HG02840 (cell line): ENCODE measurements at regions not wholly inside any gene's neighbourhood (a gene's known extent, or its start where the extent isn't known, plus 50 kb on each side); places are given as distances from the start of the nearest gene placed in this dataset.
"Not testable (repeated sequence)": the region's sequence is repeated elsewhere in the genome, so short reads cannot be mapped to it uniquely, and the experiment has no call there.

Experiments used
- ATAC-seq: cut with Tn5 transposase; IDR thresholded peaks from one replicate; pipeline ENCODE4 v1.9.1; 2021; ENCODE audit warnings: mild to moderate bottlenecking, moderate library complexity, moderate number of reproducible peaks; ENCODE audit not compliant: unreplicated experiment, low FRiP score

- no peak for ATAC-seq
Measured at GRCh38 chr2:236993286-236993685, 92.4 kb upstream of the COPS8 start.

- ATAC-seq = no peak
Measured at GRCh38 chr2:236994361-236994760, 91.3 kb upstream of the COPS8 start.

- ATAC-seq = no peak
Measured at GRCh38 chr2:236997069-236997715, 88.5 kb upstream of the COPS8 start.

GRCh38 chr2:236998236-236998635 lies 87.5 kb upstream of the COPS8 start:
- ATAC-seq = no peak

GRCh38 chr2:236998758-236999157 lies 86.9 kb upstream of the COPS8 start:
- no peak for ATAC-seq

- ATAC-seq = no peak
Measured at GRCh38 chr2:237000481-237000880, 85.2 kb upstream of the COPS8 start.

GRCh38 chr2:237005341-237005740 lies 80.3 kb upstream of the COPS8 start:
- not testable (repeated sequence) for ATAC-seq

- ATAC-seq = no peak
Measured at GRCh38 chr2:237011206-237011795, 74.4 kb upstream of the COPS8 start.

GRCh38 chr2:237012004-237012403 lies 73.7 kb upstream of the COPS8 start:
- ATAC-seq = no peak

GRCh38 chr2:237012577-237013267 lies 73.0 kb upstream of the COPS8 start:
- ATAC-seq = no peak

GRCh38 chr2:237016121-237016915 lies 69.4 kb upstream of the COPS8 start:
- no peak for ATAC-seq

GRCh38 chr2:237020090-237020489 lies 65.6 kb upstream of the COPS8 start:
- no peak for ATAC-seq

GRCh38 chr2:237022533-237022932 lies 63.2 kb upstream of the COPS8 start:
- ATAC-seq = no peak

GRCh38 chr2:237024255-237024654 lies 61.4 kb upstream of the COPS8 start:
- ATAC-seq = no peak

GRCh38 chr2:237025090-237025865 lies 60.4 kb upstream of the COPS8 start:
- no peak for ATAC-seq

GRCh38 chr2:237026981-237027711 lies 58.5 kb upstream of the COPS8 start:
- ATAC-seq = no peak

- no peak for ATAC-seq
Measured at GRCh38 chr2:237027712-237028029, 58.0 kb upstream of the COPS8 start.

- no peak for ATAC-seq
Measured at GRCh38 chr2:237030382-237030781, 55.3 kb upstream of the COPS8 start.

- ATAC-seq = no peak
Measured at GRCh38 chr2:237033536-237034060, 52.1 kb upstream of the COPS8 start.
